GM19438 (cell line): ENCODE measurements at regions not wholly inside any gene's neighbourhood (a gene's known extent, or its start where the extent isn't known, plus 50 kb on each side); places are given as distances from the start of the nearest gene placed in this dataset.

Source experiments
- ATAC-seq: cut with Tn5 transposase; IDR thresholded peaks from one replicate; pipeline ENCODE4 v1.9.1; 2021; ENCODE audit warnings: low read depth; ENCODE audit not compliant: unreplicated experiment

GRCh38 chr20:1720845-1721475 lies 63.4 kb upstream of the SIRPG start:
- ATAC-seq, result no peak

- no peak for ATAC-seq
These were observed 62.6 kb upstream of the SIRPG start for GRCh38 chr20:1720226-1720625.

- no peak for ATAC-seq
These were observed 61.2 kb upstream of the SIRPG start for GRCh38 chr20:1718604-1719384.

GRCh38 chr20:1712634-1713624 lies 55.4 kb upstream of the SIRPG start:
- no peak for ATAC-seq

GRCh38 chr20:1711826-1712601 lies 54.4 kb upstream of the SIRPG start:
- no peak for ATAC-seq

GRCh38 chr20:1711266-1711665 lies 53.7 kb upstream of the SIRPG start:
- no peak for ATAC-seq

GRCh38 chr20:1710484-1710883 lies 52.9 kb upstream of the SIRPG start:
- ATAC-seq, result no peak

GRCh38 chr20:1707588-1708449 lies 50.2 kb upstream of the SIRPG start:
- ATAC-seq, result no peak
